ENCODE measurements at regions not wholly inside any gene's neighbourhood (a gene's known extent, or its start where the extent isn't known, plus 50 kb on each side); places are given as distances from the start of the nearest gene placed in this dataset.

DNA sequence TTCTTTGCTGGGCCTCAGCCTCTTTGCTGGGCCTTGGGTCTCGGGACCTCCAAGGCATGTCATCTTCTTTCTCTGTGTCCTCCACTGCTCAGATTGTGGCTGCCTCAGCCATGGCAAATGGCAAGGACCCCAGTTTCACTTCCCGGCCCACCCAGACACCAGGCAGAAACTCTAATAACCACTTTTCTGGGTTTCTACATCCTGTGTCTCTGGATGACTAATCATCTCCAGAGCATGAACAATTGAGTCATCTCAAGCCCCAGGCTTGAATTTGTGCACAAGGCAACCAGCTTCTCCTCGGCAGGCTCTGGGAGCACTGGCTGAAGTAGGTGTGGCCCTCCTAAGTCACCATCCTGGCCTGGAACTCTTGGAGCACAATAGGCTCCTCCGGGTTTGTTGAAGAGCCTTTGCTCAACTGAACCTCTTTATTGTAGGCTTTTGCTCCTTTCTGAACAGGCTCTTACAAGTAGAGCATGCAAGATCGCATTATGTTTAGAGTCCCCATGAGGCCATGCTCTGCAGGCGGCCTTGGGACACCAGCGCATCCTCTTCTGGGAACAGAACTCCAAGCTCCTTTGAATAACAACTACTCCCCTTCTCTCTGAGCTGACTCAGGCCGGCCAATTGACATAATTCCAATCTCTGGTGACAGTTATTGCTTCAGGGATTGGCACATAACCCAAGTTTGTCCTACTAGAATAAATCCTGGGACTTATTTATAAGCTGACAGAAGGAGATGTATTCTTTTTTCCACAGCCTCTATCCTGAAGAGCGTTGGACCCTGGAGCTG is 218.1 kb downstream of the WDR11 start:
- FAIRE-seq (no peak), DNase-seq (ENCODE audit: low spot score) (peak; percentile 61)

DNA sequence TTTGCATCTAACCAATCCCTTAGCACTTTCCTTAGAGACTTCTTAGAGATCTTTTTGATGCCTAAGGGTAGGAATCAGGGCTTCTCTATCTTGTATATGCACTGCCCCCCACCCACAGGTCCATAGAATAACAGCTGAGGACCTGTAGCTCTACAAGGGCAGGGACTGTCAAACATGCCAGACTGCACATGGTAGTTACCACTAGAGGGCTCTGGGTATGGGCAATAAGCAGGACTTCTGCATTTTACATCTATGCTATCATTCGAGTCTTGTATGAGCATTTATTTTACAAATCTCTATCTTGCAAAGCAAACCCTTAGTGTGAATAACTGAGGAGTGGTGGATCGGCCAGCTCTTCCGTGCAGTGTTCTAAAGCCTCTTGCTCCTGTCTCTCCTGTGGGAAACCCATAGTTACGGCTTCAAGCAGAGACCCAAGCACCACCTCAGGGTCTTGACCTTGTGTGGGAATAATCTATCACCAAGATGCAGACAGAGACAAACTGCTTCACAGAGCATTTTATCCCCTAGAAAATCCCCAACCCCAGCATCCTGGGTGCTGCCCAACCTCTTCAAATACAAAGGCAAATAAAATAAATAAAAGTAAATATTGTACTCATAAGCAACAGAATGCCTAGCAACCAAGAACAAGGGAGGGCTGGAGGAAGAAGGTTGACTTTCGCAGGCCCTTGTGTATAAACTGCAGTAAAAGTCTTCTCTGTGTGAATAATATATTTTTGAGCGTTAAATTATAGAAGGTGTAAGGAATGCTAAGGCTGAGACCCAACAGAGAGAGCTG is 219.3 kb downstream of the WDR11 start:
- DNase-seq (ENCODE audit: low spot score) (no peak), FAIRE-seq (no peak)

DNA sequence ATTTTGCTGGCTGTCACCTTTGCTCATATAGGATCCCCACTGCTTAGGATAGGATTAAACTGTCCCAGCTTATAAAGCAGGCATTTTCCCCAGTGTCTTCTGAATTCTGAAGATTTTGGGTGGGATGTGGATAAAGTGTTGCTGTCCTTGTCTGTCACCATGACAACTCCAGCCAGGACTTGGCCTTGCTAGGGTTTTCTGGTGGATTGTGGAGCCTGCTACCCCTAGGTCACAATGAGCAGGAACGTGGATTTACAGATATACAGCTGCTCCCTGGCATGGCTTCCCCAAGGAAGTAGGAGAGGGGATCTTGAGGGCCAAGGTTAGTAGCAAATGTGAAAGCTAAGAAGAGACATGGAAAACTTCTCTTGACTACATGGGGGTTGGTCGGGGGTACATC is 220.7 kb downstream of the WDR11 start:
- DNase-seq (ENCODE audit: low spot score) = no peak
- FAIRE-seq = no peak

DNA sequence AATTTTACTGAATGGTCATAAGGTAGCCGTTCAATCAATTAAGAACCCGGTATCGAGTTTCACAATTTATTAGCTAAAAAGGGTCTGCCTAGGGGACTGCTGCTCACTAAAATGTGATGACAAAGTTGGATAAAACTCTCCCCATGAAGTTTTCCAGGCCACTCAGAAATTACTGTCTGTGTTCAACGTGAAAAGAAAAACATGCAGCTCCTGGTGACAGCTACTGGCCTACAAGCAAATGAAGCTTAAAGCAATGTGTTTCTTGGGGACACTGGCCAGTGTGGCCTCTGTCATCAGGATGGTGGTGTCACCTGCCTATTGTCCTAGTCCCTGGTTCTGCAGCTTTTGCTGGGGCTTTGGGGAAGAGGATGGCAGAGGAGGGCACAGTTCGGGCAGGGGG is 222.6 kb downstream of the WDR11 start:
- DNase-seq (ENCODE audit: low spot score) (no peak), FAIRE-seq (no peak)

DNA sequence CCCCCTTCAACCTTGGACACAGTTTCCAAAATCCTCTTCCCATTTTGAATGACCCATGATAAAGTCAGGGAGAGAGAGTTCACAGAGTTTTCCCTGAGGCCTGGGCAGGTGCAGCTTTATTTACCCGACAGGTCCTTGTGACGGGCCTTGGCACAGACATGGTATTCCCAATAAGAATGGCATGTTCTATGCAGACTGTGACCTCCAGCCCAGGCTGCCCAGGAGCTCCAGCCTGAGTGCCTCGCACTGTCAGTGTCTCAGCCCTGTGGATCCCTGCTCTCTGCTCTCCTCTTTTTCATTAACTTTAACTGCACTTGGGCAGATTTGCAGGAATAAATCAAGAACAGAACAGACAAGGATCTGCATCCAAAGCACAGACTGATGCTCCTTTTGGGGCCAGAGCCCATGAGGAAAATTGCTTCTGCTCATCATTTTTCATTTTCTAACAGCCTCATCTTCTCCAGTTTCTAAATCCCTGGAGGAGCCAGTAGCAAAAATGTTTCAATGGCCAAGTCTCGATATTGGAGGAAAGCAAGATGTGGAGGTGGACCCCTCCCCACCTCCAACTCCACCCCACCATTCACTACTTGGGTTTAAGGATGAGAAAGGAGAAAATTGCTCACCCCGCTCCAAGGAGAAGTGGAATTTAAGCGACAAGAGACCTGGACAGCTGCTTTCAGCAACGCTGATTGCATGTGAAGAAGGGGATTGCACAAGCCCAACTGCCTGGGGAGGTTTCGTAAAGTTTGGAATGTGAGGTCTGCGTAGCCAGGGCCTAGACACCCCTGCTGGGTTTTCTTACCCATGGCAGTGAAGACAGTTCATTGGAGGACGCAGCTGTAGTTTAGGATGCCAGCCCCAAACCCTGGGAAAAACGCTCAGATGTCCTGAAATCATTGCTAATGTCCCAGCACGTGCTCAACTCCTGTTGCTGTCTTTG is 225.9 kb downstream of the WDR11 start:
- FAIRE-seq (no peak), DNase-seq (ENCODE audit: low spot score) (no peak)

DNA sequence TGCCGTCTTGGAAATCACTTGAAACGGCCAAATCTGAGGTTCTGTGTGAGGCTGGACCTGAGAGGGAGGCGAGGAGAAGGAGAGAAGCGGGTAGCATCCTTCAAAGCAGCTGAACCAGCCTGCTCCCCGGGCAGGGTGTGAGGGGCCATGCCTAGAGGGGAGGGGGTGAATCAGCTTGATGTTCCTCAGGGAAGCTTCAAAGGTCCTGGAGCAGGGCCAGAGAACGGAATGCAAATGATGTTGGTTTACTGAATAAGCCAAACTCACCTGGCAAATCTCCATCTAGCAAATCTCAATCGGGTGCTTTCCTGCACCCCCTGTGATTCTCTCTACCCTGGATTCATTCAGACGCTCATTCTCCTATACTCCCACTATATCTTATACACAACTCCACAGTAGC is 226.9 kb downstream of the WDR11 start:
- no peak for FAIRE-seq
- no peak for DNase-seq (ENCODE audit: low spot score)

DNA sequence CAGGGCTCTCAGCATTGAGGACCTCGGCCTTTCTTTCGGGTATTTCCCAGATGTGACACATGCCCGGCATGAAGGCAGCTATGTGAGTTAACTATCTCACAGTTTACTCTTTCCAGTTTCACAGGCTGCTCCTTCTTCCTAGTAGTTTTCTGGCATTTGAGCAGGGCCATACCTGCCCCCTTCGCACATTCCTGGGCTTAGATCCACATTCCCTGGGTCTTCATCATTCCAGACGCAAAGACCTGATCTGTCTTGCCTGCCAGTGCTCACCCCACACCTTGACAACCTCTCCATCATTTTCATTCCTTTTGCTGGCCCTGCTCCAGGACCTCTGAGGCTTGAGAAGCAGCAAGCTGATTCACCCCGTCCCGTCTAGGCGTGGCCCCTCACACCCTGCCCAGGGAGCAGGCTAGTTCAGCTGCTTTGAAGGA is 227.5 kb downstream of the WDR11 start:
- FAIRE-seq (no peak), DNase-seq (ENCODE audit: low spot score) (peak; percentile 82)

DNA sequence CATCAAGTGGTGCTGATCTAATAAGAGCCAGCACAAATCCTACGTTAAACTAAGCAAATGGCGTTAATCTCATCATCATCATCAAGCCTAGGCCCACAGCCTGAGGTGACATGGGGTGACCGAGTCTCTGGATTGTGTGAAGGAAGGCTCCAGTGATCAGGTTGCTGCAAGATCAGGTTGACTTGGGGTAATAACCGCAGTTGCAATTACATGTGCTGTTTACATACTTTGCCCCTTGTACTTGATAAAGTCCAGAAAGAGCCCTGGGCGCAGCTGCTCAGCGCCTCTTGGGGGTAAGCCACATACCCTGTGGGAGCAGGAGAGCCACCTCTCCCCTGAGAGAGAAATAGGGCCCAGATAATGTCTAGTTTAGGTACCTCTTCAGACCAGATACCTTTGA is 228.1 kb downstream of the WDR11 start:
- FAIRE-seq = no peak
- DNase-seq (ENCODE audit: low spot score) = no peak

DNA sequence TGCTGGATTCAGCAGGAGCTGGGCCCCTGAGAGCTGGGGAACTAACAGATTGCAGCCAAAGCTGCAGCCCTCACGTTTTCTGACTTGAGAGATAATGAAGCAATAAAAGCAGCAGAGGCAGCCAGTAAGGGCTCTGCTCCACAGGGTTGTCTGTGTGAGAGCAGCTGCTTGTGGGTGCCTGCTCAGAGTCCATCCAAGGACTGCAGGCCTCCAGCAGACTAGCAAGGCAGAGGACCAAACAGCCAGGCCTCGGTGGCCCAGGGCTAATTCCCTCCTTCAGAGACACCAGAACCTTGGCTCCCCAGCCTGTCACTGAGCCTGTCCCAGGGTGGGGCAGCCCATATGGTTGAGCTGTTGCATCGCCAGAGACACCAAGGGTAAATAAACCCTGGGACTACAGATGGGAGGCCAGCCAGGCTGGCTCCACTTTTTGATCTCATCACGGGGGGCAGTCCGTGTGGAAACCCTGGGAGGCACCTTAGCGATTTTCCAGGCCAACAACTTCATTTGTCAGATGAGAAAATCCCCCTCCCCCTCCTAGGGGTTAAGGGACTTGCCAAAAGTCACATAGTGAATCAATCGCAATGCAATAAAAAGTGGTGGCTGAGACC is 229.2 kb downstream of the WDR11 start:
- FAIRE-seq = no peak
- DNase-seq (ENCODE audit: low spot score) = no peak

DNA sequence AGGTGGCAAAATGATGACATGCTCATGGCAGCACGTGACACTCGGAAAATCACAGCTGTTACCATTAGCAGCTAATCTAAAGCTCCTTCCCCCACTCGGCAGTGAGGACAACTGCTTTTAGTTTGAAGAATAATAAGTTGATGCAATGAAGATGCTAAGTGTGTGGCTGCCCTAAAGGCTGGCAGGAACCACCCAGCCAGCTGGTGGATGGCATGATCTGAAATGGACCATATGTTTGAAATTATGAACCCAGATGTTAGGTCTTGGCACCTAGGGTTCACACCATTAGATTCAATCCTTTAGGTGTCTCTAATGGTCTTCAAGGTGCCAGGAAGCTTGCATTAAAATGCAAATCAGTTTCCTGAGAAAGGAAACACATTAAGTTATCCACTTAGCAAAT is 230.1 kb downstream of the WDR11 start:
- no peak for FAIRE-seq
- DNase-seq (ENCODE audit: low spot score) = no peak

DNA sequence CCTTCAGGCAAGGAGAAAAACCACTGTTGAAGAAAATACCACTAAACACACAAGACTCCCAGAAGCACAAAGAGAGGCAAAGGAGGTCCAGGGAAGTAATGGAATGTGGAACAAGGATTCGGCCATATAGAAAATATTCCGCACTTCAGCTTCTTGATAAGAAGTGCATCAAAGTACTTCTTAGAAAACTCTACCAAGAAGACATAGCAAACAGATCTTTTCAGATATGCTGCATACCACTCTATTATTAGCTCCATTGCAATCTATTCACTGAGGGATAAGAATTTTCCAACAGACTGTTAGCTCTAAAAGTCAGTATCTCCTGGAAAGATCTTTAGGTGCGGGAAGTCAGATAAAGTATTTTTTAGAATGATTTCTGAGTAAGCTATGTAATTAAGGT is 231.8 kb downstream of the WDR11 start:
- DNase-seq (ENCODE audit: low spot score) (no peak), FAIRE-seq (no peak)

DNA sequence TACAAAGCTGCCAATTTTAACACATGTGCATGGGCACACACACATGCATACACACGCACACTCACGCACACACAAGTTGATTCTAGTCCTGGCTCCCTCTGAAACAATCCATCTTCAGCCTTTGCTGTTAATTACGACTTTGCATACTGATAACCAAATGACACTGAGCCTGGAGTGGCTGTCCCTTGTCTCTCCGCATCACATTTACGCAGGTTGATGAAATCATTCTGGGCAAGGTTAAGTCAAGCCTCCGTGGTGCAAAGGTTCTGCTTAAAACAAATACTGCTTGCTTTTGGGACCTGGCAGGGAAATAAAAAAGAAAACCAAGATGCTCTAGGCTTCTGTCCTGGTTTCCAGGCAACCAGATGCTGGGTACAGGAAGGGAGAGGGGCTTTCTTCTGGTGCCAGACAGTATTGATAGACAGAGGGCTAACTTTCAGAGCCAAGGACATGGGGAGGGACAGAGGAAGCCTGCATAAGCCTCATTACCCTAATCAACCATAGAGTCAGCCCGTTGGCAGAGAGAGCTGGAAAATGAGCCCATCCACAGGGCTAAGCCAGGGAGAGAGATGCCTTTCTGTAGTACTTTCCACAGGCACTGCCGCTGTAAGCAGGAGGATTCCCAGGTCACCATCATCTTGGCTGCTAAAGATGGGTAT is 233.0 kb downstream of the WDR11 start:
- FAIRE-seq (no peak), DNase-seq (ENCODE audit: low spot score) (no peak)

DNA sequence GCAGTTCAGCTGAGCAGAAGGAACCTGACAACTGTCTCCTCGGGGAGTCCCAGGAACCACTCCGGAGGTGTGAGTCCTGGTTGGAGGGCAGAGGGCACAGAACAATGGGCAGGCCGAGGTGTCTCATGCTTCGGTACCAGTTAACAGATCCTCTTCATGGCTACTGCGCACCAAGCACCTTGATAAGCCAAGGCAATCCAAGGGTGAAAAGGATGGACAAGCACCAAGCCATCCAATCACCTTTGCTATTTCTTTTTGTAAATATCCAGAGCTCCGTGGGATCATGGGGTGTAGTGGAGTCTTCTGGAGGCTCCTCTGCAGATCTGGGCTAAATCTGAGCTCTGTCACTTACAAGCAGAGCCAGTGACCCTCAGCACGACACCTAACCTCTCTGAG is 233.5 kb downstream of the WDR11 start:
- FAIRE-seq = no peak

DNA sequence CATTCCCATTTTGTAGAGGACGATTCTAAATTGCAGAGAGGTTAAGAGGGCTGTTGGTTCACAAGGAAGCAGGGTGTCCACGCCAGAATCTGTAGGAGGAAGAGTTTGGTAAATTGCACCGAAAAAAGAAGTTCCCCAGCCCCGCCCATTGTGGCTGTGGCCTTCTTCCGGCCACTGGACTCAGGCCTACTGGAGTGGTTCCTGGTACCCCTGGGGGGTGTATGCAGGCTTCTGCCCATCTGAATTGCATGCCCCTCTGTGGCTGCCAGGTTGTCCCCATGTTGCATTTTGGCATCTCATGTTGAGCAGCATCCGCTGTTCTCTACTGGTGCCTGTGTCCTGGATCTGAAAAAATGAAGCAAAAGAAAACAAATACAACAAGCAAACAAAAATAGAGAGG is 234.2 kb downstream of the WDR11 start:
- DNase-seq (ENCODE audit: low spot score) = no peak
- FAIRE-seq = no peak

More for the DNA sequence above, 233.5 kb downstream of the WDR11 start:
- no peak for DNase-seq (ENCODE audit: low spot score)

DNA sequence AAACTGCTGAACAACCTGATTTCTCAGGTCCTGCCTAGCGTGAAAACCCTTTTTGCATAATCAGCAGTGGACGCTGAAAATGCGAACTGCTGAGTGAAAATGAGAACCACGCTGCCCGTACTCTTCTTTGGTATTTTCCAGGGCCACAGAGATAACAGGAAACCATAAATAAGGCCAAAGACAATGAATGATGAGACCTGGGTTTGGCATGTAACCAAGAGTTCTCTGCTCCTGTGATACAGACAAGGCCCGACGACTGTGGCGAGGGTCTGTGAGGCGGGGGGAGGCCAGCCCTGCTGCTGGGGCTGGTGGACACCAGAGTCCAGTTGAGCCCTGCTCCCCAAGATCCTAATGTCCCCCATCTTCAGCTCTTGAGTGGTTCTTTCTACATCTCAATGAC is 236.0 kb downstream of the WDR11 start:
- FAIRE-seq (no peak), DNase-seq (ENCODE audit: low spot score) (no peak)

DNA sequence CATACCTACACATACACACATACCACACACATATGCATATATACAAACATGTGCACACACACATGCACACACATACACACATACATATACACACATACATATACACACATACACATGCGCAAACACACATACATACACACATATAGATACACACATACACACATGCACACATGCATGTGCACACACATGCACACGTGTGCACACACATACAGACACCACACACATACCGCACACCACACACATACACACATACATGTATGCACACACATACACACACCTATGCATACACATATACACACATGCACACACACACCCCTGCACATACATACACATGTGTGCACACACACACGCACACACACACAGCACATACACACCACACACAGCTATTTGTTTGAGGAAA is 236.5 kb downstream of the WDR11 start:
- no peak for FAIRE-seq
- DNase-seq (ENCODE audit: low spot score) = no peak

DNA sequence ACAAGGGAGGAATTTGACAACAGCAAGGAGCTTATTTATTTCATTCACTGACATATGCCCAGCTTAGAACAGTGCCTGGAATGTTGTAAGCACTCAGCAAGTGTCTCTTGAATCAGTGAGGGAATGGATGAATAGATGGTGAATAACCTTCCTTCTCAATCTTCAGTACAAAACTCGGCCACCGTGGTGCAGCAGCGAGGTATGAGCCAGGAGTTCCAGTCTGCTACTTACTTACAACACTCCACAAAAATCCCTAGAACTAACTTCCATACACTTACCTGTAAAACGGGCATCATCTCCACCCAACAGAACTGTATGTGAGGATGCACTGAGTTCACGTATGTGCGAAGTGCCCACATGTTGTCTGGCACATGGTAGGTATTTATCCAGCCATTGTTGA is 237.4 kb downstream of the WDR11 start:
- DNase-seq (ENCODE audit: low spot score) (no peak), FAIRE-seq (no peak)

DNA sequence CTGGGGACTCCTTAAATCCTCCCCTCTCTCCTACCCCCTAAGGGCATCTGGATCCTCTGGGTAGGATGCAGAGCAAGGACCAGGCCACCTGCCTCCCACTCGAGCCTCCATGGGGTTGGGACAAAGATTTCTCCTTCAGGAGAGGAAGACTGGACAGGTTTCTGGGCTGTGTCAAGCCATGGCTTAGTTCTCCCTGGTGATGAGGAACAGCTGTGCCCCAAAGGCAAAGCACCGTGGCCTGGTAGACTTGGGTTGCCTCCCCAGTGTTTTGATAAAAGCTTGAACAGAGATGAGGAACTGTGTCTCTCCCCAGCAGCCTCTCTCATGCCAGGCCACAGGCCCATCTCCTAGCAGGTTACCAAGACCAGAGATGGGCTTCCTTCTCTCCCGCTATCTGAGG is 238.3 kb downstream of the WDR11 start:
- DNase-seq (ENCODE audit: low spot score) (no peak), FAIRE-seq (no peak)

DNA sequence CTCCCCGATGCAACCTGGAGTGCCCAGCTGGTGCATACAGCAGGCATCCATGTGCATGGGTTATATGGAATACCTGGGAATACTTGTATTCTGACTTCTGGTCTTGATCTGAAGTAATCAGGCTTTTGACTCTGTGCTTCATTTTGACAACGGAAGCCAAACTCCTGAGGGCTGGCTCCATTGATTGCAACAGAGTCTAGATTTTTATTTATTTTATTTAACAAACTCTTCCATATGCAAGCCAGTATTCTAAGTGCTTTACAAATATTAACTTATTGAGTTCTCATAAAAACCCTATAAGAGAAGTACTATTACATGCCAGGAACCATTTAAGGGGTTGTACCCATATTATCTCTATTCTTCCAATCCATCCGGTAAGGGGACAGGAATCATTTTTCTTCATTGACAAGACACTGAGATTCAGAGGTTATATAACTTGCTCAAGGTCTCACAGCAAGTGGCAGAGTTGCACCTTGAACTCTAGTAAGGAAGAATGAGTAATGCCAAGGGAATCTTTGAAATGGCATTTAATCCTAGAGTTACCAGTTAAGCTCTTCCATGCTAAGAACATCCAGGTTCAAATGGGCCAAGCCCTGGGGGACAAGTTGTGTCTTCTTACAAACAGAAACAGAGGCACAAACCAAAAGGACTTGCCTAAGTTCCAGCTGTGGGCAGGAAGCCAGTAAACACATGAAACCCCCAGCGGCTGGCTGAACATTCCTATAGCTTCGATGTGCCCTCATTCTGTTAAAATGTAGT is 241.0 kb downstream of the WDR11 start:
- no peak for FAIRE-seq
- DNase-seq (ENCODE audit: low spot score) = peak; percentile 81

DNA sequence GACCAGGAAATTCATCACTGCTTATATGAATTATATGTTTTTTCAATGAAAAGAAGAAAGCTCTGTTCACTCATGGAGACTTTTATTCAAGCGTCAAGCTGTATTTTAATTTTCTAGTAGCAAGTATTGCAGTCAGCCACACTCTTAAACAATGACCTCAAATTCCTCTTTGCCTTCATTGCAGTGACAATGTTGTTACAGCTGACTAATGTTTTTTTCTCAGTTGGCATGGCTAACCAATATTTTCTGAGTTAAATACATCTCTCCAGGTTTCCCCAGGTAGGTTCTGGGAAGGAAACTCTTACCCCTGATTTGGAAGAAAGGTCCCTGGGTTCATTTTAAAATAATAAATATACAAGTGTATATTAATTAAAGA is 241.5 kb downstream of the WDR11 start:
- peak; percentile 68 for DNase-seq (ENCODE audit: low spot score)

More for the DNA sequence above, 241.5 kb downstream of the WDR11 start:
- FAIRE-seq = no peak

Data from RCC 7860 (cell line).